WTC11 (cell line): ENCODE measurements at regions not wholly inside any gene's neighbourhood (a gene's known extent, or its start where the extent isn't known, plus 50 kb on each side); places are given as distances from the start of the nearest gene placed in this dataset.

Source experiments
- ATAC-seq: fragments of 200-7000 bp; cut with Tn5 transposase; 2 replicates; pipeline ENCODE4 v1.10.0; 2021; ENCODE audit warnings: mild to moderate bottlenecking, moderate library complexity
- CTCF ChIA-PET: fragments of 300-600 bp; sonication (Branson Sonifier 250); formaldehyde crosslinking; loops from one replicate; lab custom pipeline; 2021; ENCODE audit warnings: antibody characterized with exemption; lab: Charles Lee
- POLR2A ChIA-PET: fragments of 350-600 bp; sonication (Branson Sonifier 250); formaldehyde crosslinking; loops from one replicate; lab custom pipeline; 2021; ENCODE audit warnings: antibody characterized with exemption; lab: Charles Lee
- DNase-seq: peaks from one replicate; pipeline ENCODE4 v3.0.0; 2021; ENCODE audit warnings: low spot score
- H3K27ac Mint-ChIP-seq: 2 replicates; pipeline ENCODE4 v1.8.0; 2021; ENCODE audit warnings: mixed read lengths
- H3K27me3 Mint-ChIP-seq: 2 replicates; pipeline ENCODE4 v1.8.0; 2021; ENCODE audit warnings: low read depth, mild to moderate bottlenecking, moderate library complexity, mixed read lengths
- H3K36me3 Mint-ChIP-seq: 2 replicates; pipeline ENCODE4 v1.8.0; 2021; ENCODE audit warnings: mixed read lengths
- H3K4me1 Mint-ChIP-seq: 2 replicates; pipeline ENCODE4 v1.8.0; 2022; ENCODE audit warnings: mixed read lengths
- H3K4me3 Mint-ChIP-seq: 2 replicates; pipeline ENCODE4 v1.8.0; 2021; ENCODE audit warnings: mild to moderate bottlenecking, moderate library complexity, mixed read lengths
- H3K9me3 Mint-ChIP-seq: 2 replicates; pipeline ENCODE4 v1.8.0; 2021; ENCODE audit warnings: mixed read lengths
- AFF4 ChIP-seq: sonication (generic); formaldehyde crosslinking; IDR thresholded peaks from 2 replicates; pipeline ENCODE4 v1.8.1; 2023; ENCODE audit warnings: mild to moderate bottlenecking, missing genetic modification reagents, borderline replicate concordance
- CBFB ChIP-seq: sonication (generic); formaldehyde crosslinking; IDR thresholded peaks from 2 replicates; pipeline ENCODE4 v1.8.1; 2022; ENCODE audit warnings: mild to moderate bottlenecking, low read depth, missing genetic modification reagents
- CREM ChIP-seq: sonication (generic); formaldehyde crosslinking; IDR thresholded peaks from 2 replicates; pipeline ENCODE4 v1.8.1; 2022; ENCODE audit warnings: mild to moderate bottlenecking, missing genetic modification reagents, moderate library complexity
- E2F5 ChIP-seq: sonication (generic); formaldehyde crosslinking; IDR thresholded peaks from 2 replicates; pipeline ENCODE4 v1.8.1; 2022; ENCODE audit warnings: mild to moderate bottlenecking, moderate library complexity, missing genetic modification reagents
- FOXJ3 ChIP-seq: sonication (generic); formaldehyde crosslinking; IDR thresholded peaks from 2 replicates; pipeline ENCODE4 v1.9.0; 2021; ENCODE audit warnings: missing genetic modification reagents, mild to moderate bottlenecking, borderline replicate concordance
- GABPB1 ChIP-seq: sonication (generic); formaldehyde crosslinking; IDR thresholded peaks from 2 replicates; pipeline ENCODE4 v1.8.1; 2023; ENCODE audit warnings: mild to moderate bottlenecking, missing genetic modification reagents
- HMGXB4 ChIP-seq: sonication (generic); formaldehyde crosslinking; IDR thresholded peaks from 2 replicates; pipeline ENCODE4 v1.8.1; 2023; ENCODE audit warnings: mild to moderate bottlenecking, moderate library complexity, missing genetic modification reagents
- JAZF1 ChIP-seq: fragments of 250-450 bp; sonication (Bioruptor Pico); IDR thresholded peaks from 2 replicates; pipeline ENCODE4 v1.9.0; 2021; ENCODE audit warnings: moderate library complexity, mild to moderate bottlenecking, inconsistent platforms
- MYBL2 ChIP-seq: sonication (generic); formaldehyde crosslinking; IDR thresholded peaks from 2 replicates; pipeline ENCODE4 v1.8.1; 2023; ENCODE audit warnings: mild to moderate bottlenecking, moderate library complexity, missing genetic modification reagents
- NR3C1 ChIP-seq: sonication (generic); formaldehyde crosslinking; conservative IDR thresholded peaks from 2 replicates; pipeline ENCODE4 v1.8.1; 2023; ENCODE audit warnings: low read depth, mild to moderate bottlenecking, missing genetic modification reagents
- SMAD4 ChIP-seq: sonication (generic); formaldehyde crosslinking; IDR thresholded peaks from 2 replicates; pipeline ENCODE4 v1.8.0; 2022; ENCODE audit warnings: mild to moderate bottlenecking, missing genetic modification reagents
- TCF7 ChIP-seq: sonication (generic); formaldehyde crosslinking; IDR thresholded peaks from 2 replicates; pipeline ENCODE4 v1.8.0; 2022; ENCODE audit warnings: mild to moderate bottlenecking, low read depth, missing genetic modification reagents, moderate library complexity
- TEAD1 ChIP-seq: sonication (generic); formaldehyde crosslinking; IDR thresholded peaks from 2 replicates; pipeline ENCODE4 v1.8.0; 2022; ENCODE audit warnings: mild to moderate bottlenecking, missing genetic modification reagents
- TP53 ChIP-seq: sonication (generic); formaldehyde crosslinking; IDR thresholded peaks from 2 replicates; pipeline ENCODE4 v1.8.1; 2023; ENCODE audit warnings: mild to moderate bottlenecking, missing genetic modification reagents
- USF2 ChIP-seq: sonication (generic); formaldehyde crosslinking; IDR thresholded peaks from 2 replicates; pipeline ENCODE4 v1.8.1; 2023; ENCODE audit warnings: mild to moderate bottlenecking, missing genetic modification reagents, moderate library complexity
- ZBTB21 ChIP-seq: sonication (generic); formaldehyde crosslinking; IDR thresholded peaks from 2 replicates; pipeline ENCODE4 v1.8.1; 2023; ENCODE audit warnings: mild to moderate bottlenecking, missing genetic modification reagents, borderline replicate concordance
- ZBTB43 ChIP-seq: sonication (generic); formaldehyde crosslinking; IDR thresholded peaks from 2 replicates; pipeline ENCODE4 v1.8.1; 2023; ENCODE audit warnings: mild to moderate bottlenecking, missing genetic modification reagents
- ZNF138 ChIP-seq: sonication (generic); formaldehyde crosslinking; conservative IDR thresholded peaks from 2 replicates; pipeline ENCODE4 v1.8.1; 2022; ENCODE audit warnings: mild to moderate bottlenecking, moderate library complexity, missing genetic modification reagents
- ZNF671 ChIP-seq: fragments of 250-450 bp; sonication (Bioruptor Pico); IDR thresholded peaks from 2 replicates; pipeline ENCODE4 v1.8.0; 2021; ENCODE audit warnings: mild to moderate bottlenecking
- TF ChIP-seq, protein P1 (sequence below): fragments of 250-450 bp; sonication (Bioruptor Pico); conservative IDR thresholded peaks from 2 replicates; pipeline ENCODE4 v1.9.0; 2021; ENCODE audit warnings: mild to moderate bottlenecking

DNA sequence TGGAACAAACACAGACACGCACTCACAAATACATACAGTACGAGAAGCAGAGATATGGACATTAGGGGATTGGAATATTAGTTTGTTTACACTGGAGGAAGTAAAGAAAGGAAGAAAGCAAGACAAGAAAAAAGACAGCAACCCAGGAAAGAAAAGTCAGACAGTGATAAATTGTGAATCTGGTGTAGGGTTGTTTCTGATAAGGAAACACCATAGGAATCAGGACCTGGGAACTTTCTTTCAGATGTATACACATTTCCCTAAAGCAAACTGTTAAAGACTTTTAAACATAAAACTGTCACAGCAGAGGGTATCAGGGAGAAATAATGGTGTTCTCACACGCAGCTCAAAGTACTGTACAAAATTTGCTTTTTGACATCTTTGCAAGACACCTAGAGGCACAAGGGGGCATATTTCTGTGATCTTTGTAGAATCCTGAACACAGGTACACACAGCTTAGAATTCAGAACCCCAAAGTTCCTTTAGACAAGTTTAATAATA, 153.7 kb downstream of the TUSC7 start:
- no peak for DNase-seq
- no peak overlapping the region for H3K27ac Mint-ChIP-seq
- no peak overlapping the region for H3K4me3 Mint-ChIP-seq

GRCh38 chr3:116863822-116864589, 154.4 kb downstream of the TUSC7 start:
- no peak overlapping the region for H3K27ac Mint-ChIP-seq
- TF ChIP-seq SMAD4 (CRISPR knock-in tag) = no peak
- TF ChIP-seq, all 79 proteins: peak for 0
- Mint-ChIP-seq H3K27me3 (no peaks in the 10 kb centered on the region), H3K4me1 (peaks cover 3% of the 10 kb centered on the region; the same call in 1 of the 2 replicates), H3K36me3 (no peaks in the 10 kb centered on the region), H3K4me3 (no peak overlapping the region), H3K9me3 (no peaks in the 10 kb centered on the region)
- ChIA-PET CTCF (interaction anchor here (0.5 to 5.2 kb wide), 9 partner anchors 10 to 1539 kb away, joined by 3 to 31 read pairs (median 3); no protein-coding TSS in a partner anchor), POLR2A (no interaction called here)
- ATAC-seq (peak; percentile 89), DNase-seq (peak; percentile 22)

More for the DNA sequence above, 153.7 kb downstream of the TUSC7 start:
- Mint-ChIP-seq H3K27me3 (no peaks in the 10 kb centered on the region), H3K36me3 (no peaks in the 10 kb centered on the region), H3K4me1 (peaks cover 3% of the 10 kb centered on the region; the same call in 1 of the 2 replicates), H3K9me3 (no peaks in the 10 kb centered on the region)
- no peak for TF ChIP-seq FOXJ3 (CRISPR knock-in tag)
- no peak for TF ChIP-seq TEAD1 (CRISPR knock-in tag)
- no peak for TF ChIP-seq SMAD4 (CRISPR knock-in tag)
- CTCF ChIA-PET = interaction anchor here (0.5 to 5.2 kb wide), 5 partner anchors 92 to 662 kb away, joined by 3 to 31 read pairs (median 3); no protein-coding TSS in a partner anchor
- ATAC-seq = no peak
- POLR2A ChIA-PET = no interaction called here

DNA sequence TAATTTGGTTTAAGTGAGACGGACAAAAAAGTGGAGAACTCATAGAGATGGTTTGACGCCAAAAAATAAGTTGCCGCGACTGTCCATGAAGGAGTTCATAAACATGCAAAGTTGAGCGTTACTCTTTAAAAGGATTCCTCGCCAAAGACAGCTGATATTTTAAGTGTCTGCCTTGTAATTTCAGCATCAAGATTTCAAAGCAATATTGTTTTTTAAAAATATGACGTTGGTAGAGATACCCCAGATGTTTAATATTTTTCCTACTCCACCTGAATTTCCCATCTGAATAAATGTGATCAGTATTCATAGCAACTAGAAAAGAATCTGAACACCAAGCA, 155.0 kb downstream of the TUSC7 start:
- no peaks in the 10 kb centered on the region for H3K36me3 Mint-ChIP-seq
- no peak overlapping the region for H3K4me3 Mint-ChIP-seq
- no peaks in the 10 kb centered on the region for H3K9me3 Mint-ChIP-seq
- H3K27ac Mint-ChIP-seq = no peak overlapping the region
- no peaks in the 10 kb centered on the region for H3K27me3 Mint-ChIP-seq
- ChIA-PET POLR2A (no interaction called here), CTCF (interaction anchor here (0.7 to 5.2 kb wide), 7 partner anchors 11 to 1539 kb away, joined by 3 to 31 read pairs (median 3); no protein-coding TSS in a partner anchor)
- H3K4me1 Mint-ChIP-seq = peaks cover 3% of the 10 kb centered on the region; the same call in 1 of the 2 replicates
- DNase-seq (no peak), ATAC-seq (no peak)
- no peak for TF ChIP-seq ZBTB21 (CRISPR knock-in tag)
- TF ChIP-seq AFF4 (CRISPR knock-in tag) = no peak
- no peak for TF ChIP-seq TP53 (CRISPR knock-in tag)
- no peak for TF ChIP-seq ZNF138 (CRISPR knock-in tag)
- no peak for TF ChIP-seq ZNF671 (CRISPR knock-in tag)
- TF ChIP-seq, protein P1, sequence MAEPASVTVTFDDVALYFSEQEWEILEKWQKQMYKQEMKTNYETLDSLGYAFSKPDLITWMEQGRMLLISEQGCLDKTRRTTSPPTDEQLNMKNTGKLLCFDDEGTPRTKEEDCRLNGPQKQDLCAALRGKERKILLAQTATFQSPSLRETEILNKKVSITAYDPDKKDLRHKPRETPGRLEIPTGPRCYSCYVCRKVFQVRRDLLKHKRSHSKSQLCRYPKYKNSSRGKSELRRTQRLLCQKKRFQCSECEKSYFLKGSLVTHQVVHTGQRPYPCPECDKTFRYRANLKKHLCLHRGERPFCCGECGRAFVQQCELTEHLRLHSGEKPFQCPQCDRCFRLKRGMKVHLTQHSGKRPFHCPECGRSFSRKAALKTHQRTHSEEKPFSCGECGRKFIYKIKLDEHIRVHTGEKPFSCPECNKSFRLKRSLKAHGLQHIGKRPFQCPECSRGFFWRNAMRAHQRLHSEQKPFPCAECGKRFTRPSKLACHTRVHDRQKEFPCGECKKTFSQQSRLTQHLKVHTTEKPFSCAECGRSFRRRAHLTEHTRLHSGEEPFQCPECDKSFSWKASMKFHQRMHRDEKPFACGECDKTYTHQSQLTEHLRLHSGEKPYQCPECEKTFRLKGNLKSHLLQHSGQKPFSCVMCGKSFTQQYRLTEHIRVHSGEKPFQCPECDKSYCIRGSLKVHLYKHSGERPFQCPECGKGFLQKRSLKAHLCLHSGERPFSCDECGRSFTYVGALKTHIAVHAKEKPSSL (CRISPR knock-in tag) = no peak
- TF ChIP-seq NR3C1 (CRISPR knock-in tag) = no peak
- no peak for TF ChIP-seq JAZF1 (CRISPR knock-in tag)
- TF ChIP-seq MYBL2 (CRISPR knock-in tag) = no peak
- TF ChIP-seq CBFB (CRISPR knock-in tag) = no peak
- no peak for TF ChIP-seq USF2
- no peak for TF ChIP-seq ZBTB43 (CRISPR knock-in tag)
- no peak for TF ChIP-seq E2F5 (CRISPR knock-in tag)
- no peak for TF ChIP-seq CREM (CRISPR knock-in tag)
- no peak for TF ChIP-seq TCF7
- no peak for TF ChIP-seq HMGXB4 (CRISPR knock-in tag)
- no peak for TF ChIP-seq GABPB1
